ENCODE measurements at regions not wholly inside any gene's neighbourhood (a gene's known extent, or its start where the extent isn't known, plus 50 kb on each side); places are given as distances from the start of the nearest gene placed in this dataset.

DNA sequence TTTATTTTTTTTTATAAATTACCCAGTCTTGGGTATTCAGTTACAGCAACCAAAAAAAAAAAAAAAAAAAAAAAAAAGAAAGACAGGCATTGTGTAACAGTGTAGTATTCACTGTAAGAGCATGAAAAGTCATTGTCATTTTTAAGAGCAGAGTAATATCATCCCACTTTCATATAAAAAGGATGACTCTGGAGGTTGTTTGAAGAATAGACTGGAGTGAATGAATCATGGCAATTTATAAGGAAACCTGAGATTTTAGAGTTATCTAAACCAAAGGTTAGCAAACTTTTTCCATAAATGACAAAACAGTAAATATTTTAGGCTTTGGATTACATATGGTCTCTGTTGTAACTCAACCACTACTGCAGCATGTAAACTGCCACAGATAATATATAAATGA is 794.9 kb downstream of the NTRK3 start:
- DNase-seq, result no peak

GRCh38 chr15:87454860-87455259 is 801.7 kb downstream of the NTRK3 start:
- no peak for DNase-seq

GRCh38 chr15:87450314-87450713 is 806.2 kb downstream of the NTRK3 start:
- no peak for DNase-seq

DNA sequence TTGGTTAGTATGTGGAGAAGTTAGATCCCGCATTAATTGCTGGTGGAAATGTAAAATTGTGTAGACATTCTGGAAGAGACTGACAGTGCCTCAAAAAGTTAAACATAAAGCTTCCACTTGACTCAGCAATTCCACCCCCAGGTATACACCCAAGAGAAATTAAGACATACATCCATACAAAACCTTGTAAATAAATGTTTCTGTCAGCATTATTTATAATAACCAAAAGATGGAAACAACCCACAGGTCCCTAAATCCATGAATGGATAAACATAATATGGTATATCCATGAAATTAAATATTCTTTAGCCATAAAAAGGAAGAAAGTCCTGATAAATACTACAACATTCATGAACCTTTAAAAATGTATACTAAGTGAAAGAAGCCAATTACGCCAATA is 817.4 kb downstream of the NTRK3 start:
- DNase-seq, result no peak

DNA sequence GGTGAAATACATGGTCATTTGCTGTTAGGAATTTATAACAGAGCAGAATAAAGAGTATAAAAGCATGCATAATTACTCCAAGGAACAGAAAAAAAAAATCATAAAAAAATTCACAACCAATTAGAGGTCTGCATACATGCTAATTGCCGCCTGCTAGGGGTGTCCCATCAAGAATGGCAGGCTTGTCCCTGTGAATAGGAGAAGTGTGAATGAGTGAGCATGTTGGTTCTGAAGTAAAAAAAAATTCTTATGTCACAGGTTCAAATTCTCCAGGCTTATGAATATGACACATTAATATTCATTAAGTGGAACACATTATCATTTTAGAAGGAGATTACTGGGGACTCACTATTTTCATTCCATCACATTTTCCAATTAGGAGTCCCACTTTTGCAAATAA is 822.7 kb downstream of the NTRK3 start:
- DNase-seq, result no peak

GRCh38 chr15:87429754-87430153 is 826.8 kb downstream of the NTRK3 start:
- no peak for DNase-seq

GRCh38 chr15:87420017-87420416 is 836.5 kb downstream of the NTRK3 start:
- DNase-seq, result no peak

GRCh38 chr15:87419344-87419743 is 837.2 kb downstream of the NTRK3 start:
- DNase-seq, result no peak

DNA sequence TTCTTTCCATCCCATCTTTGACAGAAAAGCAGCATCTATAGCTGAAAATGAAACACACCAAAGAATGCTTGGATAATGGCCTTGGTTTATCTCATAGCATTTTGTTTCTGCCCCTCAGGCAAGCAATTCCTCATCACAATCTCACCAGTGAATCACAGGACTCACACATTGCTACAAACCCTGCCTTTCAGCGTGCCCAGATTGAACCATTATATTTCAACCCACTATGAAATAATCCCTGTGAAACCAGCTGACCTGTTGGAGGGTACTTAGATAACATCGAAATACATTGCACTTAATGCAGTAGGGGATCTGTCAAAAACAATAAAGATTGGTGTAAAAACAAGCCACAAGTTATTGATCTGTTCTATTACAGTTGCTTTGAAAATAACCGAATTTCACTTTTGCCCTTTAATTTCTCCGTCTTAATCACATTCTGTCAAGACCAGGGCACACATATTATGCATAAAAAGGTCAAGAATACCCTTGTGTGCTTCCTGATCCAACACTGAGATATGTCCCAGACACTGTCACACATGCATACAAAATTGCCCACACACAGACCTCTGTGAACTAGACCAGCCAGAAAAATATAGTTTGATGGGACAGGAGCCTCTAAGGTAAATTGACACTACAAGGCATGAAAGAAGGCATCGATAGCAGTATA is 839.8 kb downstream of the NTRK3 start:
- no peak for DNase-seq

- no peak for DNase-seq
Measured at GRCh38 chr15:87408902-87409301, 847.6 kb downstream of the NTRK3 start.

DNA sequence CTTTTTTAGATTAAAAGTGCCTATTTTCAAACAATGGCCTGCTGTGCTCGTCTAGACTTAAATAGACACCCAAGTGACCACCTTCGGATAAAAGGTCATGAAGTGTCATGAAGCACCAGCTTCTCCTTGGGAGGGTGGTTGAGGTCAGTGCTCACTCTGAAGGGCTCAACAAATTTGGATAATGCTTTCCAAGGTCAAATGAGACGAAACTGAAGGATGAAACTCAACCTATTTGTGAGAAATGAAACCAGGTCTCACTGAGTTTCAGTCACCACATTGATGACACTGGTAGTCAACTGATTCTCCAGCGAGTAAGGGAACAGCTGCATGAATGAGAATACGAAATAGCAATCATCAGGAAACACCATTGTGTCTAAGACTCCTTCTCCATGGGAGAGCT is 852.6 kb downstream of the NTRK3 start:
- no peak for DNase-seq

DNA sequence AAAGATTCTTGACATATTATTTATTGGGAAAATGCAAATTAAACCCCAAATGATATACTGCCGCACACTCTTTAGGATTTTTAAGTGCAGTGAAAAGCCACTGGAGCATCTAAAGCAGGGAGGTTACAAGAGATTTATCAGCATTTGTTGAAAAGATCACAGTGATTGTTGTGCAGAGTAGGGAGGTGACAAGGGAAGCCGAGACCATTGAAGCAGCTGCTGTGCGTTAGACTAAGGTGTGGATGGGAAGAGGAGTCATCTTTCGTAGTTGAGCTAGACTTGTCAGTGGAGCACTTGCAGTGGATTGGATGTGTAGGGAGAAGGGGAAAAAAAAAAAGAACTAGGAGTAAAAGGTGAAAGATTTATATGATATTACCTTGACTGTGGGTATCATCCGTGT is 854.6 kb downstream of the NTRK3 start:
- DNase-seq, result no peak

- DNase-seq, result no peak
Measured at GRCh38 chr15:87394676-87395075, 861.9 kb downstream of the NTRK3 start.

GRCh38 chr15:87387766-87388165 is 868.8 kb downstream of the NTRK3 start:
- DNase-seq, result no peak

- DNase-seq, result no peak
Measured at GRCh38 chr15:87374339-87374738, 882.2 kb downstream of the NTRK3 start.

- no peak for DNase-seq
Measured at GRCh38 chr15:87369269-87369668, 887.3 kb downstream of the NTRK3 start.

DNA sequence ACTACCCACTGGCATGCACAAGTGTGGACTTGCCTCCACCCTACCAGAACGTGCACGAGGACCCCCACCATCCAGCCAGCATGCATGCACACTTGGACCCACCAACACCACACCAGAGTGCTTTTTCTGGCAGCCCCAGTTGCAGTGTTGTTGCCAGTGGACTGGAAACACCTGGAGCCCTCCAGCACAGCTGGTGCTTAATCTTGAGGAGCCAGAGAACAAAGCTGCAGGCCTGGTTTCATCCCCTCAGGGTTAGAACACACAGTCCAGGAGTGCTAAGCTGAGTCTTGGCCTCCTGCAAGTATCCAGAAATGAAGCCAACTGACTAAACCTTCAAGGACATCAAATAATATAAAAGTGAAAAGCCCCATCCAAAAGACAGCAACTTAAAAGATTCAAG is 888.0 kb downstream of the NTRK3 start:
- no peak for DNase-seq

GRCh38 chr15:87365186-87365585 is 891.4 kb downstream of the NTRK3 start:
- no peak for DNase-seq

GRCh38 chr15:87362531-87362930 is 894.0 kb downstream of the NTRK3 start:
- no peak for DNase-seq

DNA sequence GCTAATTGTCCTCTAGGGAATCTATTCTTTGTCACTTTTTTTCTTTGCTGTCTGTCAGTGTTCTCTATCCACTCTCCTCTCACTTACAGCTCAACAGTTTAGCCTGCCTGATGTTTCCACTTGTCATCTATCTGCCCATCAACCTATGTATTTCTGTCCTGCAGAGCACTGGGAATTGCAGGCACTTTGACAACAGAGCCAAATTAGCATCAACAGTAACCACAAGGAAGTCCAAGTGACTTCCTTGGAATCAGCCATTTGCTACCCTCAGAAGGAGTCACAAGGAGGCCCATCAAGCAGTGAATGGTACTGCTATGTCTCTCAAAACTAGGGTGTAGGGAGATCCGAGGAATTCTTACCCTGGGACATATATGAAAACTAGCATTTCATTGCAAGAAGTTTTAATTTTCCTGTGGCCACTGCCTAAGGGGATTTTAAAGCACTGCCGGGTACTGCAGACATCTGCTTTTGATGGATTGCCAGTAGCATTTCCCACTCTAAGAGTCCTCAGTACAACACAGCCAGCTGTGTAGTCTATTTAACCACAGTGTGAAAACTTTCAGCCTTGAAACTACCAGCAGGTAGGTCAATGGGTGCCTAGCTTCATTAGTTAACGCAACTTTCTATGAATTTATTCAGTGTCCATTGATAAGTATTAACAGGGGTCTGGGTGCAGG is 898.8 kb downstream of the NTRK3 start:
- no peak for DNase-seq

DNA sequence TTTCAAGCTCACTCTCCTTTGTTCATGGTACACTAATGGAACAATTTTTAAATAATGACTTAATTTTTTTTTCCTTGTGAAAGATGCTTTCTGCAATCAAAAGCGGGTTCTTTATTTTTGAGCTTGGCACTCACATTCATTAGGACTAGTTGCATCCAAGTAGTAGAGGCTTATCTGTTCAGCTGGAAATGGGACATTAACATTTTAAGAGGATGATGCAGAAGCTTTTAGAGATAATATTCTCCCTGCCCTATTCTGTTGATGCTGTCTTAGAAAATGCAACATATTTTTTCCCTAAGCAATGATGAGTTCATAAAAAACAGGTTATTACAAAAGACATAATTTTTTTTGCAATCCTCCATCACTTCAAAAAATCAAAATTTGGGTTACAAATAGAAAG is 900.6 kb downstream of the NTRK3 start:
- no peak for DNase-seq

- no peak for DNase-seq
Measured at GRCh38 chr15:87354661-87355410, 901.7 kb downstream of the NTRK3 start.

DNA sequence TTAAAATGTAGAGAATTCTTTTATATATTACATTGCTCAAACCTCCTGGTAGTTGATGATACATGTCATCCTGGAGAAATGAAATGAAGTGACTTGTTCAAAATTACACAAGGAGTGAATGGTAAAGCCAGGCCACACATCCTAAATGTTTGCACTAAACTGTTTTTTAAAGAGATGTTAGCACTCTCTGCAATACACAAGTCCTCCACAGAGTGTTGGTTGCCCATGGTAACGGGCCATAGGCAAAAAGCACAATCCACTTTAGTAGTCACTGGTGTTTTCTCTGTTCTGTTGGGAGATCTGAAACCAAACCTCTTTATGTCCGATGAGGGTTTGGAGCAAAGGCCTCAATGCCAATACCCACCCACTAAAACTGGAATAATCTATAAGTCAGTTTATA is 907.4 kb downstream of the NTRK3 start:
- no peak for DNase-seq

- no peak for DNase-seq
Measured at GRCh38 chr15:87348746-87349145, 907.8 kb downstream of the NTRK3 start.

Measured in GF-D8 (cell line).